ENCODE measurements at regions not wholly inside any gene's neighbourhood (a gene's known extent, or its start where the extent isn't known, plus 50 kb on each side); places are given as distances from the start of the nearest gene placed in this dataset.
"Not testable (repeated sequence)": the region's sequence is repeated elsewhere in the genome, so short reads cannot be mapped to it uniquely, and the experiment has no call there.

GRCh38 chrX:79026742-79027141 is 81.6 kb downstream of the P2RY10 start:
- 69 to 74% methylated on average over 2 of the region's 2 CpGs for WGBS, 2 donors
- H3K4me1 ChIP-seq; H3K27ac ChIP-seq; DNase-seq; H3K36me3 ChIP-seq (ENCODE audit: low read depth, missing control alignments); H3K4me3 ChIP-seq; intact Hi-C loops (cut with DNase I; ENCODE audit: low total_unique reads); H3K9me3 ChIP-seq; H3K27me3 ChIP-seq: not testable (repeated sequence)

DNA sequence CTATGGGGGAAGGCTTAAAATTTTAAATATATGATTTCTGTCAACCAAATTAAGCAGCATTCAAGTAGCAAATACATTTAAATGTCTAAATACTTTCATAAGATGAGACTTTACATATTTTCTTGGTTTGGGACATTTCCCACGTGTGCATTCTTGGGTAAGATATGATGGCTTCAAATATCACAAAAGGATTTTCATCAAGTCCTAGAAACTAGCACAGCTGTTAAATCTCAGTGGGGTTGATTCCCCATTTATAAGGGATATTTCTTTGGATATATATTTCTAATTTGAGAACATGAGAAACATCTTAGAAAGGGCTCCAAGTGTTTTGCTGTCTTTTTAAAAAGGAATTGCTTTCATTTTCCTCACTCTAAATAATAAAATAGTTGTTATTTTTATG is 90.2 kb downstream of the P2RY10 start:
- H3K4me1 ChIP-seq, result no peaks in the 10 kb centered on the region

DNA sequence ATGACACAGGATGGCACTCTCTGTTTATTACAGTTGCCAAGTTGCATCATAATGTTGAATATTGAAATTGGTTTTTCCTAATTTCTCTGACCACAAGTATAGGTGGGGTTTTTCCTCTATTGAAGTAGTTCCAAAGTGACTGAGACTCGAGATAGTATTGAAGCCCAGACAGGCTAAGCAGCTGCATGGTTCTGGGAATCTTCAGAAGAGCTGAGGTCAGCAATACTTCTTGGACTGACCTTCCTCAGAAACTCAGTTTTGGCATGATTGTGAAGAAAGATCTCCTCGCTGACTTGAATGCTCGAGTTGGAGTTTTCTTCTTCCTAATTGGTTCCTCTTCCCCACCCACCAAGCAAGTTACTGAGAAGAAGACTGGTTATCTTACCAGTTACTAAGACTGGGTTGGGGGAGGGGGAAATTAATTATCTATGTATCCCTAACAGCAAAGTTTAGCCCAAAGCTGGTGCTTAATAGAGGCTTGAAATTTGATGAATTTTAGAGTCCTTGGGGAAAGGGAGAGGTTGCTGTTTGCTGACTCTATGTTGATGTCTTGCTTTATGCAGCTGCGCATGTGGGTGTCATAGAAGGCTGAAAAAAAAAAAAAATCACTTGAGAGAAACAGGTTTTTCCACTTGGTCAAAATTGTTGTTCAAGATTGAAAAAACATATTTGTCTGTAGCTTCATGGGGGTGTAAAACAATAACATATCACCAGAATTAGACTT is 91.1 kb downstream of the P2RY10 start:
- no peak overlapping the region for H3K27ac ChIP-seq
- no peaks in the 10 kb centered on the region for H3K4me1 ChIP-seq
- H3K4me3 ChIP-seq, result no peak overlapping the region
- TF ChIP-seq CTCF (IDR thresholded peaks at IDR 0.05) (no peak), POLR2A (IDR thresholded peaks at IDR 0.05) (no peak)
- H3K9me3 ChIP-seq, result no peaks in the 10 kb centered on the region
- intact Hi-C loops (cut with DNase I; ENCODE audit: low total_unique reads), result no loop called here
- H3K36me3 ChIP-seq (ENCODE audit: low read depth, missing control alignments), result no peaks in the 10 kb centered on the region
- no peaks in the 10 kb centered on the region for H3K27me3 ChIP-seq
- WGBS, 2 donors, result 38 to 44% methylated on average over 4 of the region's 4 CpGs
- no peak for DNase-seq

More for the DNA sequence above, 90.2 kb downstream of the P2RY10 start:
- Histone ChIP-seq H3K9me3 (no peaks in the 10 kb centered on the region), H3K4me3 (no peak overlapping the region), H3K36me3 (ENCODE audit: low read depth, missing control alignments) (no peaks in the 10 kb centered on the region), H3K27me3 (no peaks in the 10 kb centered on the region), H3K27ac (no peak overlapping the region)
- WGBS, 2 donors, result 15 to 35% methylated on average over 1 of the region's 1 CpG
- TF ChIP-seq POLR2A (IDR thresholded peaks at IDR 0.05), result no peak
- no peak for TF ChIP-seq CTCF (IDR thresholded peaks at IDR 0.05)
- intact Hi-C loops (cut with DNase I; ENCODE audit: low total_unique reads), result no loop called here
- DNase-seq, result no peak

DNA sequence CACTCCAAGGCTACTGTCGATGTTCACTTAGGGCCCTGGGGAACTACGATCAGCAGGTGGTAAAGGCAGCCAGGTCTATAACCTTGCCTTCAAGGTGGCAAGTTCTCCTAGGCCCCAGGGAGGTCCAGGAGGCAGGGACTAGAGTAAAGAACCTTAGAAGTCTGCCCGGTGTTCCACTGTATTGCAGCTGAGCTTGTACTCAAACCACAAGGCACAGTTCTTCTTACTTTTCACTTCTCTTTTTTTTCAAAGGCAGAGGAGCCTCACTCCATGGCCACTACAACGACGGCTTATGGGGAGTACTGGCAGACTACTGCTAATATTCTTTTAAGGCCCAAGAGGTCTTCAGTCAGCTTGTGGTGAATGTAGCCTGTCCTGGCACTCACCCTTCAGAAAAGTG is 78.8 kb upstream of the GPR174 start:
- Histone ChIP-seq H3K9me3 (no peaks in the 10 kb centered on the region), H3K36me3 (ENCODE audit: low read depth, missing control alignments) (no peaks in the 10 kb centered on the region), H3K4me3 (no peak overlapping the region), H3K27ac (no peak overlapping the region), H3K4me1 (no peaks in the 10 kb centered on the region), H3K27me3 (no peaks in the 10 kb centered on the region)
- no peak for DNase-seq
- TF ChIP-seq CTCF (IDR thresholded peaks at IDR 0.05) (no peak), POLR2A (IDR thresholded peaks at IDR 0.05) (no peak)
- 48 to 70% methylated on average over 4 to 5 of the region's 5 CpGs for WGBS, 2 donors
- intact Hi-C loops (cut with DNase I; ENCODE audit: low total_unique reads), result no loop called here

DNA sequence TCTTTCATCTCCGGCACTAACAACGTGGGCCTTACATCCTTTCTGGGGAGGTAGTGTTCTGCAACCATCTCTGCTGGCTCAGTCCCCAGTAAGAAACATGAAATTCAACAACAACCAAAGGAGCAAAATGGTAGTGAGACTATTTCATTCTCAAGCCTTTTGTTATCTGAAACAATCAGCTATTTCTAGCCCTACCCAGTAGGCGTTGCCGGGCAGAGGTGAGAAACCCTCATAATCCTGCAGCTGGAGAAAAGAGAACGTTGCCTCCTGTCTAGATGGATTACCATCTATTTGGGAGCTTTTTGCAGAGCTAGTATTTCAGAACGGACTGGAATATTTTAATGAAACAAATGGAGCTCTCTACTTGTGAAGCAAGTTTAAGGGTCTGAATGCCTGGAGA is 66.4 kb upstream of the GPR174 start:
- Histone ChIP-seq H3K4me1 (no peaks in the 10 kb centered on the region), H3K36me3 (ENCODE audit: low read depth, missing control alignments) (no peaks in the 10 kb centered on the region), H3K27me3 (no peaks in the 10 kb centered on the region), H3K9me3 (no peaks in the 10 kb centered on the region), H3K27ac (no peak overlapping the region), H3K4me3 (no peak overlapping the region)
- intact Hi-C loops (cut with DNase I; ENCODE audit: low total_unique reads), result no loop called here
- no peak for TF ChIP-seq CTCF (IDR thresholded peaks at IDR 0.05)
- no peak for TF ChIP-seq POLR2A (IDR thresholded peaks at IDR 0.05)
- WGBS, 2 donors, result 56 to 75% methylated on average over 6 of the region's 6 CpGs
- DNase-seq, result no peak

Measured in testis (tissue), 2 donors.